AG09319 (cell line): ENCODE measurements at regions not wholly inside any gene's neighbourhood (a gene's known extent, or its start where the extent isn't known, plus 50 kb on each side); places are given as distances from the start of the nearest gene placed in this dataset.

Source experiments
- DNase-seq: peaks from one replicate; pipeline ENCODE4 v3.0.0-alpha.2; 2010; ENCODE audit warnings: low read depth; ENCODE audit errors: extremely low read depth
- CTCF ChIP-seq: IDR thresholded peaks from 2 replicates; pipeline ENCODE4 v1.5.1; 2011; ENCODE audit warnings: low read depth, mild to moderate bottlenecking, inconsistent platforms, low read length, moderate library complexity

- DNase-seq, result no peak
- TF ChIP-seq CTCF, result no peak
Observed at GRCh38 chr14:45531022-45531421, 278.0 kb upstream of the MIS18BP1 start.

- TF ChIP-seq CTCF, result no peak
- no peak for DNase-seq
Observed at GRCh38 chr14:45526715-45527549, 273.9 kb upstream of the MIS18BP1 start.

- DNase-seq, result no peak
- no peak for TF ChIP-seq CTCF
Observed at GRCh38 chr14:45519766-45520165, 266.8 kb upstream of the MIS18BP1 start.

GRCh38 chr14:45492876-45493275, 239.9 kb upstream of the MIS18BP1 start:
- DNase-seq, result no peak
- TF ChIP-seq CTCF, result no peak

GRCh38 chr14:45491914-45492313, 238.9 kb upstream of the MIS18BP1 start:
- no peak for DNase-seq
- no peak for TF ChIP-seq CTCF

GRCh38 chr14:45486599-45486998, 233.6 kb upstream of the MIS18BP1 start:
- no peak for TF ChIP-seq CTCF
- no peak for DNase-seq

- no peak for DNase-seq
- TF ChIP-seq CTCF, result no peak
Observed at GRCh38 chr14:45467023-45467422, 214.0 kb upstream of the MIS18BP1 start.
